SK-N-SH treated with all-trans-retinoic acid at 6 μM for 48 hours (cell line): ENCODE measurements at regions not wholly inside any gene's neighbourhood (a gene's known extent, or its start where the extent isn't known, plus 50 kb on each side); places are given as distances from the start of the nearest gene placed in this dataset.

Source experiments
- ATAC-seq: fragments of 200-7000 bp; cut with Tn5 transposase; 3 replicates; pipeline ENCODE4 v1.9.1; 2020; ENCODE audit warnings: mild to moderate bottlenecking, moderate library complexity
- ARNTL ChIP-seq: fragments of 450-650 bp; formaldehyde crosslinking; IDR thresholded peaks from 2 replicates; pipeline ENCODE4 v1.5.0; 2020; ENCODE audit warnings: low read depth, mild to moderate bottlenecking, moderate library complexity, borderline replicate concordance
- BACH2 ChIP-seq: fragments of 250-450 bp; sonication (Bioruptor Pico); IDR thresholded peaks from 2 replicates; pipeline ENCODE4 v1.9.0; 2021; ENCODE audit warnings: mild to moderate bottlenecking, borderline replicate concordance
- CREB5 ChIP-seq: fragments of 250-450 bp; sonication (Bioruptor Pico); IDR thresholded peaks from 2 replicates; pipeline ENCODE4 v1.5.1; 2020; ENCODE audit warnings: low read depth, mild to moderate bottlenecking, moderate library complexity
- CSDC2 ChIP-seq: fragments of 250-450 bp; sonication (Bioruptor Pico); IDR thresholded peaks from 2 replicates; pipeline ENCODE4 v1.5.0; 2020; ENCODE audit warnings: mild to moderate bottlenecking, moderate library complexity
- CSRNP3 ChIP-seq: fragments of 250-450 bp; sonication (Bioruptor Pico); IDR thresholded peaks from 2 replicates; pipeline ENCODE4 v1.5.1; 2021; ENCODE audit warnings: mild to moderate bottlenecking, moderate library complexity
- ESRRG ChIP-seq: fragments of 250-450 bp; sonication (Bioruptor Pico); IDR thresholded peaks from 2 replicates; pipeline ENCODE4 v1.6.1; 2021; ENCODE audit warnings: mild to moderate bottlenecking
- GLIS3 ChIP-seq: fragments of 250-450 bp; sonication (Bioruptor Pico); IDR thresholded peaks from 2 replicates; pipeline ENCODE4 v1.5.0; 2020; ENCODE audit warnings: mild to moderate bottlenecking, moderate library complexity
- ISL1 ChIP-seq: fragments of 250-450 bp; sonication (Bioruptor Pico); IDR thresholded peaks from 2 replicates; pipeline ENCODE4 v2.1.2; 2022; ENCODE audit warnings: mild to moderate bottlenecking, moderate library complexity
- OSR1 ChIP-seq: fragments of 250-450 bp; sonication (Bioruptor Pico); IDR thresholded peaks from 2 replicates; pipeline ENCODE4 v1.8.0; 2022; ENCODE audit warnings: moderate library complexity, mild to moderate bottlenecking, inconsistent platforms
- PATZ1 ChIP-seq: fragments of 250-450 bp; sonication (Bioruptor Pico); IDR thresholded peaks from 2 replicates; pipeline ENCODE4 v1.8.0; 2020; ENCODE audit warnings: mild to moderate bottlenecking, moderate library complexity, borderline replicate concordance
- PPARA ChIP-seq: fragments of 250-450 bp; sonication (Bioruptor Pico); IDR thresholded peaks from 2 replicates; pipeline ENCODE4 v1.5.0; 2020; ENCODE audit warnings: mild to moderate bottlenecking, borderline replicate concordance
- RARB ChIP-seq: fragments of 250-450 bp; sonication (Bioruptor Pico); IDR thresholded peaks from 2 replicates; pipeline ENCODE4 v1.8.0; 2021; ENCODE audit warnings: mild to moderate bottlenecking, moderate library complexity
- SNAI2 ChIP-seq: fragments of 250-450 bp; sonication (Bioruptor Pico); IDR thresholded peaks from 2 replicates; pipeline ENCODE4 v1.5.0; 2020; ENCODE audit warnings: mild to moderate bottlenecking, moderate library complexity
- TCF4 ChIP-seq: fragments of 250-450 bp; sonication (Bioruptor Pico); IDR thresholded peaks from 2 replicates; pipeline ENCODE4 v1.8.0; 2021; ENCODE audit warnings: mild to moderate bottlenecking, moderate library complexity, borderline replicate concordance
- TOX ChIP-seq: fragments of 250-450 bp; sonication (Bioruptor Pico); IDR thresholded peaks from 2 replicates; pipeline ENCODE4 v1.8.0; 2021; ENCODE audit warnings: mild to moderate bottlenecking, moderate library complexity, borderline replicate concordance
- TSHZ2 ChIP-seq: fragments of 250-450 bp; sonication (Bioruptor Pico); IDR thresholded peaks from 2 replicates; pipeline ENCODE4 v1.5.0; 2020; ENCODE audit warnings: mild to moderate bottlenecking, moderate library complexity
- ZC3H10 ChIP-seq: fragments of 250-450 bp; sonication (Bioruptor Pico); IDR thresholded peaks from 2 replicates; pipeline ENCODE4 v1.5.1; 2021; ENCODE audit warnings: mild to moderate bottlenecking, moderate library complexity
- ZFP3 ChIP-seq: fragments of 250-450 bp; sonication (Bioruptor Pico); IDR thresholded peaks from 2 replicates; pipeline ENCODE4 v1.5.0; 2020; ENCODE audit warnings: mild to moderate bottlenecking, moderate library complexity
- ZFP30 ChIP-seq: fragments of 450-650 bp; formaldehyde crosslinking; IDR thresholded peaks from 2 replicates; pipeline ENCODE4 v1.5.0; 2022; ENCODE audit warnings: mild to moderate bottlenecking, moderate library complexity
- ZNF565 ChIP-seq: fragments of 450-650 bp; formaldehyde crosslinking; conservative IDR thresholded peaks from 2 replicates; pipeline ENCODE4 v1.5.0; 2020; ENCODE audit warnings: low read depth, mild to moderate bottlenecking, moderate library complexity
- ZNF70 ChIP-seq: fragments of 450-650 bp; formaldehyde crosslinking; IDR thresholded peaks from 2 replicates; pipeline ENCODE4 v1.5.0; 2020; ENCODE audit warnings: mild to moderate bottlenecking, moderate library complexity
- ZNF8 ChIP-seq: fragments of 450-650 bp; formaldehyde crosslinking; IDR thresholded peaks from 2 replicates; pipeline ENCODE4 v1.5.0; 2020; ENCODE audit warnings: mild to moderate bottlenecking, moderate library complexity

- no peak for TF ChIP-seq PATZ1 (CRISPR knock-in tag)
- no peak for TF ChIP-seq CSDC2 (CRISPR knock-in tag)
- TF ChIP-seq ZFP3, result no peak
- no peak for TF ChIP-seq GLIS3
- ATAC-seq, result peak; percentile 83
These were observed 214.6 kb downstream of the TRIB2 start for GRCh38 chr2:12931186-12931844.

- no peak for ATAC-seq
- no peak for TF ChIP-seq SNAI2
- TF ChIP-seq TCF4 (CRISPR knock-in tag), result peak; percentile 65; the same call in 1 of the 2 replicates
- no peak for TF ChIP-seq ZC3H10 (CRISPR knock-in tag)
- TF ChIP-seq ISL1 (CRISPR knock-in tag), result no peak
- TF ChIP-seq ZNF565 (CRISPR knock-in tag), result no peak
- TF ChIP-seq, all 23 proteins: peak for 1
These were observed 215.5 kb downstream of the TRIB2 start for GRCh38 chr2:12932192-12932591.

GRCh38 chr2:12934146-12934756, 217.5 kb downstream of the TRIB2 start:
- TF ChIP-seq TCF4 (CRISPR knock-in tag) (no peak), CSRNP3 (no peak), ZNF565 (CRISPR knock-in tag) (no peak), BACH2 (no peak), ESRRG (CRISPR knock-in tag) (no peak), SNAI2 (no peak), GLIS3 (no peak), ZNF8 (CRISPR knock-in tag) (no peak), OSR1 (CRISPR knock-in tag) (no peak), ZFP30 (CRISPR knock-in tag) (no peak), RARB (no peak), CREB5 (no peak), ISL1 (CRISPR knock-in tag) (no peak), CSDC2 (CRISPR knock-in tag) (no peak), PPARA (CRISPR knock-in tag) (no peak), ZC3H10 (CRISPR knock-in tag) (no peak), TOX (CRISPR knock-in tag) (no peak), ARNTL (CRISPR knock-in tag) (no peak), TSHZ2 (no peak), ZNF70 (no peak)
- TF ChIP-seq, all 23 proteins: peak for 0
- no peak for ATAC-seq

- no peak for ATAC-seq
- TF ChIP-seq ESRRG (CRISPR knock-in tag) (no peak), ZFP30 (CRISPR knock-in tag) (no peak), RARB (no peak), PPARA (CRISPR knock-in tag) (no peak), CREB5 (no peak), TSHZ2 (no peak), ARNTL (CRISPR knock-in tag) (no peak), CSRNP3 (no peak), ZFP3 (no peak)
These were observed 218.5 kb downstream of the TRIB2 start for GRCh38 chr2:12935222-12935621.
